ENCODE measurements at regions not wholly inside any gene's neighbourhood (a gene's known extent, or its start where the extent isn't known, plus 50 kb on each side); places are given as distances from the start of the nearest gene placed in this dataset.
A peak's percentile ranks its signal among the peaks of the same experiment; 100 is the strongest.
"Not testable (repeated sequence)": the region's sequence is repeated elsewhere in the genome, so short reads cannot be mapped to it uniquely, and the experiment has no call there.

DNA sequence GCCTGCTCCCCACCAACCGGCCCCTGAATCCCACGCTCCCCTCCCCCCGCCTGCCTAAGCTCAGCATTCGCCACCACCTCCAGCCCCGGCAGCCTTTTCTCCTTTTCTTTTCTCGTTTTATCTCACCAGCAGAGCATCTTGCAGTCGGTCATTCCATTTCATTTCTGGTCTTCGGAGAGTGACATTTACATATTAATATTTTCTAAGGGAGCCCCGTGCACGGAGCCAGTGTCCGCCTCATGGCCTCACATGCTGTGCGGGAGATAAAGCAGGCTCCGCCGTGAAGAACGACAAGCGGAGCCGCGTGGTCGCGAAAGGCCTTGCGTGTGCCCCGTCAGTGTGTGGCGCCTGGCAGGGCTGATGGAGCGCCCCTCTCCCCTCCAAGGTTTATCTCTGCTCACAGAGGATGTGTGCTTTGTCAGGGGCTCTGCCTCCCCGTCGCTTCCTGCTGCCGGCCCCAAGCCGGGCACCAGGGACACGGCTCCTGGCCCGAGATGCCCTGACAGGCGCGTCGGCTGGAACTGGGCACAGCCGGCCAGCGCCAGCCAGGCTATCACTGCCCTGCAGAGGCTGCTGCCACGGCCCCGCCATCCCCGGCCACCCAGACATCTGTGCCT lies 95.5 kb upstream of the GSE1 start:
- DNase-seq (ENCODE audit: low spot score) (no peak), ATAC-seq (no peak)
- intact Hi-C loops (cut with DNase I), result no loop called here

DNA sequence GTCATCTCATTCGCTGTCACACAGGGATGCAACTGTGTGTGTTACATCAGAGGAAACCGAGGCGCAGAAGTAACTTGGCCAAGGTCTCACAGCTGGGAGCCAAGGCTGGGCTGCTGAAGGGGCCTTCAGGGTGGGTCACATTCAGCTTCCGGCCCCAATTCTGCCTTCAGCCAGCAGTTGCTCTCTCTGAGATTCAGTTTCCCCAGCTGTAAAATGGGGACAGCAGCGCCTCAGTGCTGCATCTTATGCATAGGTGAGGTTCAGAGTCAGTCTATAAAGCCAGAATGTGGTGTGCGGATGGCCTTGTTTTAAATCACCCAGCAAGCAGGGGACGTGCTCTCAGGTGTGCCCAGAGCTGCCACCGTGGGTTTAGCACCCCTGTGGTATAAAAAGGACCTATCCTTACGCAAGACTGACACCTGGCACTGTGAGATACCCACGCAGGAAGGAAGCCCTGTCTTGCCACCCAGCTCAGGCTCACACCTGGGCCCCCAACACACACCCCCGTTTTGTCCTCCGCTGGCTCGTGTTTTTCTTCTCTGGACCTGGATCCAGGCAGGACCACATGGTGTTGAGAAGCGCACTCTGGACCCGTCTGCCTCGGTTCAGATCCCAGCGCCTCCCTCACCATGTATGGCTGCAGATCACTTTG lies 94.6 kb upstream of the GSE1 start:
- DNase-seq (ENCODE audit: low spot score), result no peak
- intact Hi-C loops (cut with DNase I), result no loop called here

DNA sequence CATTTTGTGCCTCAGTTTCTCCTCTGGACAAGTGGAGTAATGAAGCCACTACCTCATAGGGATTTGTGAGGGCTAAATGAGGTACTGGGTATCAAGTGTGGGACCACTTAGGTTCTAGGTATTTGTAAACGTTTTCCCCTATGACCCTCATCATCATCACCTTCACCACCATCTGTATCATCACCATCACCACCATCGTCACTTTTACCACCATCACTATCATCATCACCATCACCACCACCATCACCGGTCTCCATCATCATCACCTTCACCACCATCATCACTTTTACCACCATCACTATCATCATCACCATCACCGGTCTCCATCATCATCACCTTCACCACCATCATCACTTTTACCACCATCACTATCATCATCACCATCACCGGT lies 94.1 kb upstream of the GSE1 start:
- DNase-seq (ENCODE audit: low spot score); intact Hi-C loops (cut with DNase I); ATAC-seq: not testable (repeated sequence)

More for the DNA sequence above, 94.6 kb upstream of the GSE1 start:
- no peak for ATAC-seq

DNA sequence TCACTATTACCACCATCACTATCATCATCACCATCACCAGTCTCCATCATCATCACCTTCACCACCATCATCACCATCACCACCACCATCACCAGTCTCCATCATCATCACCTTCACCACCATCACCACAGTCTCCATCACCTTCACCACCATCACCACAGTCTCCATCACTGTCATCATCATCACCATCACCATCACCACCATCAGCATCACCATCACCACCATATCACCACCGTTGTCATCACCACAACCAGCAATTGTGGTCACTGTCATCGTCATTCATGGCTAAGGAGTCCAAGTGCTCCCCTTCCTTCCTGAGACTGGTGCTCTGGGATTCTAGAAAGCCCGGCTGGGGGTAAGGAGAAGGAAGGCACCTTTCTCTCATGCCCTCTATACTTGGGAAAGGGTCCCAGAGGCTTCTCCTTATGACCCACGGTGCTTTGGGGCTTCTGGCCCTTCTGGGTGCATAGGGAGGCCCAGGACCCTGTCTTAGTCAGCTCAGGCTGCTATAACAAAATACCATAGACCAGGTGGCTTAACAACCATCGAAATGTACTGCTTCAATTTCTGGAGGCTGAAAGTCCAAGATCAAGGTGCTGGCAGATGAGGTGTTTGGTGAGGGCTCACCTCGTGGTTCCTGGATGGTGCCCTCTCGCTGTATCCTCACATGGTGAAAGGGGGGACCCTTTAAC lies 93.4 kb upstream of the GSE1 start:
- ATAC-seq (no peak), DNase-seq (ENCODE audit: low spot score) (no peak)
- intact Hi-C loops (cut with DNase I), result no loop called here

DNA sequence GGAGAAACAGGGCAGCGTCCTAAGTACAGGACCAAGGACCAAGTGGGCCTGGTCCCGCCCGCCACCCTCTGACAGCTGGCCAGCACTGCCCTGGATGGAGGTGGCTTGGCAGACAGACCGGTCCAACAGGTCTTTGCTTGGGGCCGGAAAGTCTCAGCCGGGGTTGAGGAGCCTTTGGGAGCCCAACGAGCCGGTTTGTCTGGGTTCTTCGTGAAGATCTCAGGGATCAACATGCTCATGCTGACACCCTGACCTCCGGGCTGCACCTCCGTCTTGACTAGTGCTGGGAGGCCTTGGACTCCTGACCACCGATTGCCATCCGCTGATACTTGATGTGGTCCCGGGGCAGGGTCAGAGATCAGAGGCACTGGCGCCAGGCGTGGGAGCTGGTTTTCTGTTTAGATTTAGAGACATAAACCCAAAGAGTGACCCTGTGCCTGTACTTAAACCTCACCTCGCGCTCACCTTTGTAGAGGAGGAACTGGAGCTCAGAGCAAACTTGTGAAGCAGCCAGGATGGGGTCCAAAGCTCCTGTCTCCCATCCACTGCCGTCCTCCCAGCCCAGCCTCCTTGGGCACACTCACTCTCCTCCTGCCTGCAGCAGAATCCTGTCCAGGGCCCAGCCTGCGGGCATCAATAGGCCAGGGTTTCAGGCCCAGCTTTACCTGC lies 92.1 kb upstream of the GSE1 start:
- intact Hi-C loops (cut with DNase I), result no loop called here

DNA sequence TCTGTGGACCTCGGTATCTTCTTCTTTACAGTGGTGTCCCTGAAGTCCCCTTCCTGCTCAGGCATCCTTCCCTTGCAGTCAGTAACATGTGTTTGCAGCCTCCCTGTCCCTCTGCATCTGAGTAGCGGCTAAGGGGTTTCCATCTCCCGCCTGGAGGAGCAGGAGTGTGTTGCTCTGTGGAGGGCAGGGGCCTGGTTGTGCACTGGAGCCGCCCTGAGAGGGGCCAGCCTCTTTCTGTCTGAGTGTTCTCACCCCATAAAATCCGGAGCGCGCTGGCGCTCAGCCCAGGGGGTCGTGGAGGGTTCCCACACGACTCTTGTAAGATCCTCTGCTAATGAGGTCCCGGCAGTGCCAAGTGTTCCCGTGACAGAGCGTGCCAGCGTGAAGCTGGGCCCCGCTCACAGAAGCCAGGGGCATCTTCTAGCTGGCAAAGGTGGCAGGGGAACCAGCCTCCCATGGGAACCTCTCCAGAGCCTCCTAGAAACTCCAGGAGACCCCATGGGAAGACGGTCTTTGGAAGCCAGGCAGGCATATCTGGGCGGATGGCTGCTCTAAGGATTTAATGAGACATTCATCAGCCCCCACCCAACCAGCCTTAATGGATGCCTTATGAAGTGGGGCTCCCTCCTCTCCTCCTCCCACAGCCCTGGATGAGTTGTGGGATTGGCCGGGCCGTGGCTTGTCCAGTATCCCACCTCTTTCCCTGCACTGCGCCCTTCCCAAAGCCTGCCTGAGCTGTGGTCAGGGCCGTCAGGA lies 91.4 kb upstream of the GSE1 start:
- no peak for DNase-seq (ENCODE audit: low spot score)
- intact Hi-C loops (cut with DNase I), result no loop called here
- ATAC-seq, result no peak

More for the DNA sequence above, 92.1 kb upstream of the GSE1 start:
- ATAC-seq (no peak), DNase-seq (ENCODE audit: low spot score) (no peak)

DNA sequence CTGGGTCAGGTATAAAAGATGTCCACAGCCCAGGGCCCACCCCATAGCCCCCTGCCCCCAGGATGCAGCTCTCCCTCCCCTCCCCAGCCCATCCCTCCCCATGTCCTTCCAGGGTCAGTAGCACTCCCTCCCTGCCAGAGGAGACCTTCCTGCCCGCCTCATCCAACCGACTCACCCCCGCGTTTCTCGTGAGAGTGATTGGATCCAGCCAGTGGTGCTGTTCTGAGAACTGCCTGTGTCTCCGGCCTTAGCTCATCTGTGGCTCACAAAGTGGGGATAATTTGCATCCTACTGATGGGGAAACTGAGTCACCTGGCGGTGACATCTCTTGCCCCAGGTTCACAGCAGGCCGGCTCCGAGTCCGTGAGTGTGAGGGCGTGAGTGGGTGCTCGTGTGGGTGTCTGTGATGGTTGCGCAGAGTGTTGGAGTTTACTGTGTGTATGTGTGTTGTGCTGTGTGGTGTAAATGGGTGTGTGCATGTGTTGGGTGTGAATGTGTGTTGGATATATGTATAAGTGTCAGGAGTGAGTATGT lies 90.7 kb upstream of the GSE1 start:
- no peak for ATAC-seq
- intact Hi-C loops (cut with DNase I), result no loop called here
- no peak for DNase-seq (ENCODE audit: low spot score)

DNA sequence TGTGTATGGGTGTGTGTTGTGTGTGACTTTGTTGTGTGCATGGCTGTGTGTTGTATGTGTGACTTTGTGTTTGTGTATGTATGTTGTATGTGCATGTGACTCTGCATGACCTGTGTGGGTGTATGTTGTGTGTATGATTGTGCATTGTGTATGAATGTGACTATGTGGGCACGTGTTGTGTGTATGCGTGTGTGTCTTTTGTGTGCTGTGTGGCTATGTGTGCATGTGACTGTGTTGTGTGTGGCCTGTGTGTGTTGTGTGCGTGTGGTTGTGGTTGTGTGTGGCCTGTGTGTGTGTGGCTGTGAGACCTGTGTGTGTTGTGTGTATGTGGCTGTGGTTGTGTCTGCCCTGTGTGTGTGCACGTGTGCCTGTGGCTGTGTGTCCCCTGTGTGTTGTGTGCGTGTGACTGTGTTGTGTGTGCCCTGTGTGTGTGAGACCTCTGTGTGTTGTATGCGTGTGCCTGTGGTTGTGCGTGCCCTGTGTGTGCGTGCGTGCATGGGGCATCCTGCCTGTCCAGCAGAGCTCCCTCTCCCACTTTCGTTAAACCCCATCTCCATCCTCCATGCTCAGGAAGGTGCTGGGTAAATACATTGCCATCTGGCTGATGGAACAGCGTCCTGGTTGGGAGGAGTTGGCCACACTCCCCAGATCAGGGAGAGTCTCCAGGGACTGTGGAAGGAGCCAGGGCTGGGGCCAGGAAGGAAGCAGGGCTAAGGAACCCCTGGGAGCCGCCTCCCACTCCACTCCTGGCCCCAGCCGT lies 90.1 kb upstream of the GSE1 start:
- intact Hi-C loops (cut with DNase I), result no loop called here
- peak; percentile 37 for ATAC-seq
- no peak for DNase-seq (ENCODE audit: low spot score)

DNA sequence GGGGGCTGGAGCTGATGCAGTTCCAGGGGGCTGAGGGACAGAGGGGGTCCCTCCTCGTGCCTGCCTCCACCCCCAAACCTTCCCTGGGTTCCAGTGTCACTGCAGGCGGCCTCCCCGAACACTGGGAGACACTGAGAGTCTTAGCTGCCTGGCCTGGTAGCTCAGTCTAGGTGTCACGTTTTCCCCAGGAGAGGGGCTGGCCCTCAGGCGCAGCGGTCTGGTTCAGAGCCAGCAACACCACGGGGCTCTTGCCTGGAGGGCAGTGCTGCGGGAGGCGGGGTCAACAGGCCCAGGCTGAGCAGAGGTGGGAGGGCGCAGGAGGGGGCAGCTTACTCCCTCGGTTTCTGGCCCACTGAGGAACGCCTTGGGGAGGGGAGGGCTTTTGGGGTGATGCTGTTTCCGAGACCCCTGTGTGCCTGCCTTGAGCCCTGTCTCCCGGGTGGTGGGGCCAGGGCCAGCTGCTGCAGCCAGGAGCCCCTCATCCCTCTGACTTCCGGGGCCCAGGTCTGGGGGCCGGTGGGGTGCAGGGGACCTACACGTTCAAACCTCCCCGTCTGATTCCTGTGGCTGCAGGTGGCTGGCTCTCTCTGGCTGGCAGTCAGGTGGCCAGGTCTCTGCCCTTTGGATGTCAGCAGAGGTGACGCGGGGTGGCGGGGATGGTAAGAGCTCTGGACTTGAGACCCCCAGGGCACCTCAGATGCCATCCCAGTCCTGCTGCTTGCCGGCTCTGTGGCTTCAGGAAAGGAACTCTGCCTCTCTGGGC lies 89.3 kb upstream of the GSE1 start:
- DNase-seq (ENCODE audit: low spot score), result no peak
- peak; percentile 30 for ATAC-seq

DNA sequence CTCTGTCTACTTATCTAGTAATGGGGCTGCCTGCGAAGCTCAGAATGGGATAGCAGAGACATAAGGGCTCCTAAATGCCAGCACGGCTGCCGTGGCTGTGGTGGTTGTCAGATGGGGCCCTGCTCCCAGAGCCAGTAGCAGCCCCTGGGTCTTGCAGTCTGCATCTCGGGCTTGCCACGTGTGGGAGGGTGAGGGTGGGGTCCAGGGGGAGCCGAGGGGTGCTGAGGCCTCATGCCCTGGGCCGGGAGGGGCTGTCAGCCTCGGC lies 88.8 kb upstream of the GSE1 start:
- intact Hi-C loops (cut with DNase I), result no loop called here
- no peak for DNase-seq (ENCODE audit: low spot score)
- ATAC-seq, result no peak

More for the DNA sequence above, 89.3 kb upstream of the GSE1 start:
- intact Hi-C loops (cut with DNase I), result no loop called here

DNA sequence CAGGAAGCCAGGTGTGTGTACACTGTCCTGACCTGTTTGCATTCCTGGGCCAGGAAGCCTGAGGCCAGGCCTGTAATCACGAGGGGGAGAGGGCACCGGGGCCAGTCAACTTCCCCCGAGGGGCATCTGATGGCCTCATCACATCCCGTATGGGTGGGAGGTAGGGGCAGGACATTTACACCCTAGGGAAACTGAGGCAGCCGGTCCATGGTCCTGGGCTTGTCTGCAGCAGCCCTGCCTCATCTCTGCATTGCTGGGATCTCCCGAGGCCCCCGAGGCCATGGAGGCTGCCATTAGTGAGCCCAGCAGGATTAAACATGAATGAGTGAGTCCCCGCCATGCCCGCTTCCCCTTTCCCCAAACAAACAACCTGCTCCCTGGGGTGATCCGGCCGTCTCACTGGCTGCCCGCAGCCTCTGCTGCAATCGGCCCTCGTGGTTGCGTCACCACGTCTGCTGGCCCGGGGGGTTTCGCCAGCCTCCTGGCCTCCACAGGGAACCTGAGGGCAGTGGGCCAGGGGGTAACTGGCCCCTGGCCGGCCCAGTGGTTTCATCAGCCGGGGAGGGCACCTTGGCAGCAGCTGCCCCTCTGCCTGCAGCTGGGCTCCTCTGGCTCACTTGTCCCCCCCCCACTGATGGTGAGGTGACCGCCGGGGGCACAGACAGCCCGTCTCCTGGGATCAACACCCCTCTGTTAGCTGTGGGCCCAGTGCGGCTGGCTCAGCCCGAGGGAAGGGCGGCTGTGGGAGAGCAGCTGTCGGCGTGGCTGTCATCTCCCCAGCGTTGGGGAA lies 88.3 kb upstream of the GSE1 start:
- ATAC-seq (peak; percentile 42), DNase-seq (ENCODE audit: low spot score) (peak; percentile 77)
- intact Hi-C loops (cut with DNase I), result no loop called here

DNA sequence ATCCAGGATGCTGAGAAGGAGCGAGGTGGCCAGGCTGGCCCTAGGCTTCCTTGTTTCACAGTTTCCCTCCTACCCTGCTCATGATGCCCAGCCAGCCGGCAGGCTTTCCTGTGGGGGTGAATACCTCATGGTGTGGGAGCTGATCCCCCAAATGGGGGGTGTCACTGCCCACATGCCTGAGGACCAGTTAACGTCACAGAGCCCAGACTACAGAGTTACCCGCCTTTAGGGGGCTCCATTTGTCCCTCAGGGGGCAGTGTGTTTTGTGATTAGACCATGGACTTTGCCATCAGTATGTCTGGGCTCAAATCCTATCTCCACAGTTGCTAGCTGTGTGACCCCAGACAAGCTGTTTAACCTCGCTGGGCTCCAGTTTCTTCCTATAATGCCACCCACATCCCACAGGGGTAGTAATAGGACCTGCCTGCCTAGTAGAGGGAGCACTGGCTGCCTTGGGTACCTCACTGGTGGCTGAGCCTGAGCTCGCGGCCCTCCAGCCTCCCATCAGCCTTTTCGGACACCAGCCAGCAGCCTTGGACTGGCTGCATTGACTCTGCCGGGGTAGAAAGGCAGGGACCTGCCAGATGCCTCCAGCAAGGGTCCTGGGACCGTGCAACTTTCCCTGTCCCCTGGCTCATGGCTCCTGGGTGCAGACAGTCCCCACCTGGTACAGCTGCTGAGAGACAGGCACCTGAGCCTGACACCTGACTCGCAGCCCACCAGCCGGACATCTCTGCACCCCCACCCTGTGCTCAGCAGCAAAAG lies 87.5 kb upstream of the GSE1 start:
- intact Hi-C loops (cut with DNase I), result no loop called here
- ATAC-seq (no peak), DNase-seq (ENCODE audit: low spot score) (no peak)

DNA sequence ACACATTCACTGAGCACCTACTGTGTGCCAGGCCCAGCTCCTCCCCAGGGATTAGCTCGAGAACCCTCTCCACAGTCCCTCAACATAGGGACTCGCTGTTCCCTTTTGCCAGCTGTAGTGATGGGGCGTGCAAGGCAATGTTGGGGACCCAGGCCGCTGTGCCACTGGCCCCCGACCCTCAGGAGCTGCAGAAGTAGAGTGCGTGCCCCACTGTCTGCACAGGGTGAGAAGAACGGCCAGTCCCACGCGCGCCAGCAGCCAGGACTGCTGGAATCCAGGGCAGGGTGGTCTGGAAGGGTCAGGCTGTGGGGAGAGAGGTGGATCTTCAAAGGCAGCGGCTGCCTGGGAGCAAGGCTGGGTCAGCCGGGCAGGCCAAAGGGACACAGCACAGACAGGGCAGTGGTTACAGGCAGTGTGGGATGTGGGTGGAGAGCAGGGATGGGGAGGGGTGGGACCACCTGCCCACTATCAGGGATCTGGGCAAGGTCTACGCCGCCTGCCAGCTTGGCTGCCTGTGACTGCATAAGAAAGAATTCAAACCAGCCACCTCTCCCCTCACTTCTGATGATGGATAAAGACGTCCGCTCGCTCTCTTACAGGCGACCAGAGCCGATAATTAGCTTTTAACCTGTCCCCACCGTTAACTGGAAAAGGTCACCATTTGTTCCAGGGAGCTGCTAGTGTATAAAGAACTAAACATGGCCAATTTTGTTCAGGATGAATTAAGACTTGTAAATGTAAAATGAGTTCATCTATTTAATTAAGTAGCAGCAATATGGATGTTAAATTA lies 86.7 kb upstream of the GSE1 start:
- intact Hi-C loops (cut with DNase I), result no loop called here
- DNase-seq (ENCODE audit: low spot score), result no peak
- ATAC-seq, result no peak

DNA sequence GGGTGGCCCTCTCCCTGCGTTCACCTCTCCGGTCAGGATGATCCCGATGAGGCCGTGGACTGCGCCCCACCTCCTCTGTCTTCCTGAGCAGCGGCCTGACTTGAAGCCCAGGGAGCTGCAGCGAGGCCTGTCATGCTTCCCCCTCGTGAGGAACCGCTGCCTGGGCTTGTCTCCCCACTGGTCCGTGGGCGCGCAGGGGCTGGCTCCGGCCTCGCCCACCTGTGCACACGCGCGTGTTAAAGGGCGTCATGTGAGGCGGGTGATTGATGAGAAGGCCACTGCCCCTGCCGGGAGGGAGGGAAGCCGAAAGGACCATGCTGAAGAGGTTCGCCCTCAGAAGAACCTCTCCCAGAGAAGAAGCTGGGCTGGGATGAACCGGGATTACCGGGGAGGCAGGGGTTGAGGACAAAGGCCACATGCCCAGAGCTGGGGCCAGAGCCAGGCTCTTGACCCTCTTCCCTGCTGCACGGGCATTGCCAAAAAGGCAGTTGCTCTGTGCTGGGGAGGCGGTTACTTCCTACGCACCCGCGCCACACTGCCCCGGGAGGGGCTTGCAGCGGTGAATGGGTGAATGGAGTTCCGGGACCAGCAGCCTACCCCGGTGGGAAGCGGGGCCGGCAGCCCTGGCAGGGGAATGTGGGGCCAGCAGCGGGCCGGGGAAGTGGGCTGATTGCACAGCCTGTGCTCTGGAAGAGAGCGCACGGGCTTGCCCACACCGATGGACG lies 85.9 kb upstream of the GSE1 start:
- no peak for DNase-seq (ENCODE audit: low spot score)
- intact Hi-C loops (cut with DNase I), result no loop called here
- no peak for ATAC-seq

DNA sequence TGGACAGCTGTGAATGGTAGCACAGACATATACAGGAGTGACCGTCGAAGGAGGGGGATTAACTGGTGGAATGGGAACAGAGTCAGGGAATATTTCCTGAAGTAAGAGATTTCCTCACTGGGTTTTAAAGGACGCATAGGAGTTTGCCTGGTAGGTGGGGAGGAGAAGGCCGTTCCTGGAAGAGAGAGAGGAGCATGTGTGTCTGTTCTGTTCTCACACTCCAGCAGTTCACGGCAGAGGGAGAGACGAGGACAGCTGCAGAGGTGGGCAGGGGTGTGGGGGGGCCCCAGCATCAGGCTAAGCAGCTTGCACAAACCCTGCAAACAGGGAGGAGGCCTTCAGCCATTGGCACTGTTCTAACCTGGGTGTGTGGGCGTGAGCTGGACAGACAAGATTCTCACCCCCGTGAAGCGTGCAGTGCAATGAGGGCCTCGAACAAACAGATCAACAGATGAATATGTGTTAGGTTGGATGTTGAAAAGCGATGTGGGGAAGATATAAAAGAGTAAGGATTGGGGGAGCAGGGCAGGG lies 85.3 kb upstream of the GSE1 start:
- intact Hi-C loops (cut with DNase I), result no loop called here
- DNase-seq (ENCODE audit: low spot score) (no peak), ATAC-seq (no peak)
